ENCODE measurements at regions not wholly inside any gene's neighbourhood (a gene's known extent, or its start where the extent isn't known, plus 50 kb on each side); places are given as distances from the start of the nearest gene placed in this dataset.

DNA sequence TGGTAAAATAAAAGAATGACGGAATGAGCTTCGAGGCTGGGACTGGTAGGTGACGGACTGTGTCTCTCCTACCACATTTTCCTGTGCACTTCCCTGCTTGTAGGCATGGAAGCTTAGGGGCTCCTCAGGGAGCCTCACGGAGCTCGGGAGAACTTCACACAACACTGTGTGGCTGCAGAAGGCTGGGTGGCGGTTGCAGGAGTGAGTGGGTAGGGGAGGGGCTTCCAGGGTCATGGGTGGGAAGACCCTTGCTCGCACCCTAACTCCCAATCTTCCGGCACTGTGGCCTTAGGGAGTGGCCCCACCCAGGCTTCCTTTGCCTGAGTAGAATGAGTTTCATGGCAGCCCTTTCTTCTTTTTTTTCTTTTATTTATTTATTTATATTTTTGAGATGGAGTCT lies 128.6 kb downstream of the INHBB start:
- DNase-seq (ENCODE audit: low read depth, low spot score): no peak

DNA sequence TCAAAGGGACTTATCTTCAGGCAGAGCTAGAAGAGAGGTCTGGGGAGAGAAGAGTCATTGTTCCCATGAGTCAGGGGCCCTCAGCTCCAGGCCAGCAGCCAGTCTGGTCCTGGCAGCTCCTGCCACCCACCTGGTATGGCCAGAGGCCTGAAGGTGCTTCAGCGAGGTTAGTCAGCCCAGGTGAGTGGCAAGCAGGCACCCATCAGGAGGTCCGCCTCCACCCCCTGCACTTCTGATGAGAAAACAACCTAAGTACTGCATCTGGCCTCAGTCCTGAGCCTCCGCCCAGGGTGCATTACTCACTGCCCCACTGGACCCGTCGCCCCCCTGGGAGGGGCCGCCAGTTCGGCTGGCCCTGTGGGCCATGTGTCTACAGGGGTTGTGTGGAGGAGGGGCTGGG lies 130.2 kb downstream of the INHBB start:
- DNase-seq (ENCODE audit: low read depth, low spot score): no peak

DNA sequence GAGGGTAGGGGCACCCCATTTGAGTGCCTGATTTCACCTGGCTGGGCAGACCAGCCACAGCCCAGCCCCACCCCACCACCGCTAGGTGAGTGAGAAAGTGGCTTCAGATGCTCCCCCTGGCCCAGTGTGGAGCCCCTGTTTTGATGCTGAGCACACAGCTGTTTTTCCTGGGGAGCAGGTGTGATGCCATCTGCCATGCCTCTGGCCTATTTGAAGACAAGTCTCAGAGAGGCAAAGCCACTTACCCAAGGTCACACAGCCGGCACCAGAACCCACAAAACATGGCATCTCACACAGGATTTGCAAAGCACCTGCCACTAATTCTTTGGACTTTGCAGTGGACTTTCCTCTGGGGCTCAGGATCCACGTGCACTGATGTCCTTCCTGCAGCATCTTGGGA lies 131.3 kb downstream of the INHBB start:
- DNase-seq (ENCODE audit: low read depth, low spot score): no peak

DNA sequence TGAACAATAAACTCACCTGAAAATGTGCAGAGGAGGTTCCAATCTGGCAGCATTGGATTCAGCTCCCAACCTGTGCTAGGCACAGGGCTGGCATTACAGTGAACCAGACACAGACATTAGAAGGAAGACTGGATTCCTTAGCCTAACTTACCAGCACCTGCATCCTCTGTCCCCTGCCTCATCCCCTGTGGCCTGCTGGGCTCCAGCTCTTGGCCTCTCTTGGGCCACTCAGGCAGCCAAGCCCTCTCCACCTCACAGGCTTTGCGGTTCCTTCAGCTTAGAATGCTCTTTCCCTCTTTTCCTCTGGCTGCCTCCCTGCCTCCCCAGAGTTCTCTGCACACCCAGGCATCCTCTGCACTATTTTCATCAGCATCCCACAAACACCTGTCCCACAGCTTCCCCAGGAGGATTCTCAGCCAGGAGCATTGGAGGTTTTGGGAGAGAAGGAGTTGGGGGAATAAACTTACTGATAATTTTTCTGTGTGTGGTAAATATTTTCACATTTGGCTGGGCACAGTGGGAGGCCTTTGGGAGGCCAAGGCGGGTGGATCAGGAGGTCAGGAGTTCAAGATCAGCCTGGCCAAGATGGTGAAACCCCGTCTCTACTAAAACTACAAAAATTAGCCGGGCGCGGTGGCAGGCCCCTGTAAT lies 132.0 kb downstream of the INHBB start:
- DNase-seq (ENCODE audit: low read depth, low spot score): no peak

DNA sequence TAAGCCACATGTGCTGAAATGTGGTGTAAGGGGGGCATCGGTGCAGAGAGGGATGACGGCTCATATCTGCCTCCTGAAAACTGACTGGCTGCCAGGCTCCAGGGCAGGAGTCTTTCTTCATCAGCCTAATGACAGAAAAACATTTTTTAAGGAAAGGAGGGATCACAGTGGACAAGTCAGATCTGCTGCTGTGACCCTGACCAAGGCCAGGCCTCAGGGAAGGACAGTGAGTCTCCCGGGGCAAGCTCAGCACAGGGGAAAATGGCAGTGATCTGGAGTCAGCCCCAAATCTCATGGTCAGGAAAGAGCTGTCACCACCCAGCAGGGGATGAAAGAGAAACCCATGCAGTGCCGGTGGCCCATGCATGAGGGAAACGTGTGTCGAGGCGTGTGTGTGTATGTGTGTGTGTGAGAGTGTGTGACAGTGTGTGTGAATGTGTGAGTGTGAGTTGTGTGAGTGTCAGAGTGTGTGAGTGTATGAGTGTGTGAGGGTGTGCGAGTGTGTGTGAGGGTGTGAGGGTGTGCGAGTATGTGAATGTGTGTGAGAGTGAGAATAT lies 134.5 kb downstream of the INHBB start:
- DNase-seq (ENCODE audit: low read depth, low spot score): no peak

DNA sequence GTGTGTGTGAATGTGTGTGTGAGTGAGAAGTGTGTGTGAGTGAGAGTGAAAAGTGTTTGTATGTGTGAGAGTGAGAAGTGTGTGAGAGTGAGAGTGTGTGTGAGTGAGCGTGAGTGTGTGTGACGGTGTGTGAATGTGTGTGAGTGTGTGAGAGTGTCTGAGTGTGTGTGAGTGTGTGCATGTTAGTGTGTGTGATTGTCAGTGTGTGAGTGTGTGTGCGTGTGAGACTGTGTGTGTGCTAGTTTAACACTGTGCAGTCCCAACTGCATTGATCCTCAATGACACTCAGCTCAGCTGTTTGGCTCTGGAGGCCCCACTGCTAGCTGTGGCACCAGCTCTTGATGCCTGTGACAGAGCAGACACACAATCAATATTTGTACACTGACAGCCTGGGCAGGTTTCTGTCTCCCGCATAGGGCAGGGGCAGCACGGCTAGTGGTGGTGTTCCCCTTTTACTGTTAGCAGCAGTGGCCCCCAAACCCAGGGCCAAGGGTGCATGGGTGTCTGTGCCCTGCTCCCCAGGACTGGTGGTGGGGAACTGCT lies 135.0 kb downstream of the INHBB start:
- no peak for DNase-seq (ENCODE audit: low read depth, low spot score)

DNA sequence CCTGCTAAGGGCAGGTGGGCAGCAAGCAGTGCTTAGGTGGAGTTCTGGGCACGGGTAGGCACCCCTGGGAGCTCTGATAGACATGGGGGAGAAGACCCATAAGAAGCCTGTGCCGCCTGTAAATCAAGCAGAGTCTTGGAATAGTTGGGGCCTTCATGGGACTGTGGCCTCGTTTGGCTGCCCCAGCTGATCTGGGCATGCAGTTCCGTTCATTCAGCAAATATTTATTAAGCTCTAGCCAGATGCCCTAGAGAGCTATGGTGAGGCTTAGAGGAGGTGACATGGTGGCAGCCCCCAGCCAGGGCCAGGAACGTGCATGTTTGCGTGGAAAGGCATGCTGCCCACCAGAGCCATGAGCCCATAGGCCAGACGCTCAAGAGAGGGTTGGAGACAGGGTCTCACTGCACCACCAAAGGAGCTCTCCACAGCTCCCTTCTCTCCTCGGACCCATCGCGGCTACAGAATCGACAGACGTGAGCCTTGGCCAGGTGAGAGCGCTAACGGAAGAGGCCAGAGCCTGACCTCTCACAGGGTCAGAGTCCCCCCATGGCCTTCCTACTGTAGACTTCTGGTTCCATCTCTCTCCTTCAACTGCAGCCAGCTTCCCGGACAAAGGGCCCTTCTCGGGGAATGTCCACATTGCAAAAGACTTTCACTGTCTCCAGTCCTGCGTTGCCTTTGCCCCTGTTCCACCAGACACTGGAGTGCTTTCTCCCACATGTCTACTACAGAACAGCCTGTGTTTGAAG lies 135.7 kb downstream of the INHBB start:
- no peak for DNase-seq (ENCODE audit: low read depth, low spot score)

DNA sequence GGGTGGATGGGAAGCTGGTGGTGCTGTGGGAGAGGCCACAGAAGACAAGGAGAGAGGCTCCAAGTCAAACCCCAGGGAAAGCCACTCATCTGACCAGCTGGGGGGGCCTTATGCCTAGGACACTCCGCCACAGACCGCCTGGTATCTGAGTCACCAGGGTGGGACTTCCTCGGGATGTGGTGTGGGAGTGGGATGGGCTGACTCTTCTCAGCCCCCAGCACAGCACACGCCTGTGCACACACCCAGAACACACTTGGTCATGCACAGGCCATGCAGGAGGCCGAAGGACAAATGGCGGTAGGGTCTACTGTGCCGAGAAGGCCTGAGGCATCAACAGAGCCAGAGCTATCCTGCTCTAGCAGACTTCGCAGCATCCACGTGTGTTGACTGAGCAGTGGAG lies 136.4 kb downstream of the INHBB start:
- DNase-seq (ENCODE audit: low read depth, low spot score): no peak

DNA sequence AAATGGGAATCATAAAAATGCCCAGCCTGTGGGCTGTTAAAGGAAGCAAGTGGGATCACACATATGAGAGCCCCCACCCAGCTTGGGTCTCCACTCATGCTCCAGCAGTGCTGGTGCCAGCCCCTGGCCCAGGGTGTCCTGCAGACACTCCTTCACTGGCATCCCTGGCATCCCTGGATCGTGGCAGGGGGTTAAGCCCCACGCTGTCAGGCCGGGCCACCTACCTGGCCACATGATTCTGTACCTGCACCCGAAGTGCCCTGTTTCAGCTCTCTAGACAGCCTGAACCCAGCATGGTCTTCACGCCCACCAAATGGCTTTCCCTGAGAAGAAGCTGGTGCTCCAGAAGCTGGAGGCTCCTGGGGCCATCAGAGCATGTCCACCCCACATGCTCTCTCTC lies 137.4 kb downstream of the INHBB start:
- no peak for DNase-seq (ENCODE audit: low read depth, low spot score)

DNA sequence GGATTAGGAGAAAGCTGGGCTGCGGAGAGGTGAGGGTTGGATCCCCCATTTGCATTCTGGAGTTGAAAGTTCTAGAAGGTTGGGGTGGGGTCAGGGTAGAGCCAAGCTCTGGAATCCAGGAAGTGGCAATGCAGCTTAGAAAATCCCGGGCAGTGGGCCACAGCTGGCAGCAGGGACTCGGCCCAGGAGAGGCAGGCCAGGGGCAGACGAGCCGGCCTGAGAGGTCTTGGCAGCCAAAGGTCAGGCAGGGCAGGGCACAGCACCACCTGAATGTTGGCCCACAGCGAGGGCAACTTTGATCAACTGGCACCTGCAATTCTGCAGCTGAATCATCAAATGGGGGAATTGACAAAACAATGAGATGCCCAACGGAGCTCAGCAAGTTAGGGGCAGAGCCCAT lies 139.2 kb downstream of the INHBB start:
- no peak for DNase-seq (ENCODE audit: low read depth, low spot score)

DNA sequence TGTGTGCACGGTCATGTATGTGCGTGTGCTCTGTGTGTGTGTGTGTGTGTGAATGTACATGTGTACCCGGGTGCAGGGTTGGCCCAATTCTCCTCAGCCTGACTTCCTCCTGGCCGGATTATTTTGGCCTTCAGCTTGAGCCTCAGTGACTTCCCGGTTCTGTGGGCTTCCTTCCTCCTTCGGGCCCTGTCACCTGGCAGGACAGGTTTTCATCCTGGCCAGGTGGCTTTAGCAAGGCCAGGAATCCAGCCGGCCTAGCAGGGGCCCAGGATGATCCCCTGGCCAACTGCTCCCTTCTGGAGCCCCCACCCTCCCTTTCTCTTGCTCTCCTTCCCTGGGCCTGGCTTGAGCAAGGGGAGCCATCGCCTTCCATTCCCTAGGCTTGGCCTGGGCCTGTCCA lies 140.5 kb downstream of the INHBB start:
- DNase-seq (ENCODE audit: low read depth, low spot score): no peak

DNA sequence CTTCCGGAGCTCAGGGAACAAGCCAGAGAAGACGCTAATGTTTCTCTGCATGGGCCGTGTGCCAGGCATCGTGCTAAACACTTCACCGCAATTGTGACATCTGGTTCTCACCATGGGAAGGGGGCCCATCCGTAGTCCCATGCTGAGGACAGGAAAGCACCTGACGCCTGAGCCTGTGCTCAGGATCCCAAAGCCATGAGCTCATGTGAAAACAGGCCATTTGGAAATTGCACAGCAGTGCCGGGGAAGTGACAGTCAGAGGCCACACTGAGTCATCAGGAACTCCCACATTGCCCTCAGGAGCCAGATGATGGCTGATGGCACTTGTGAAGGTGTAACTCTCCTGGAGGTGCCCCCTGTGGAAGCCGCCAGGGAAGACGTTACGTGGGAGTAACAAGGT lies 141.0 kb downstream of the INHBB start:
- no peak for DNase-seq (ENCODE audit: low read depth, low spot score)

DNA sequence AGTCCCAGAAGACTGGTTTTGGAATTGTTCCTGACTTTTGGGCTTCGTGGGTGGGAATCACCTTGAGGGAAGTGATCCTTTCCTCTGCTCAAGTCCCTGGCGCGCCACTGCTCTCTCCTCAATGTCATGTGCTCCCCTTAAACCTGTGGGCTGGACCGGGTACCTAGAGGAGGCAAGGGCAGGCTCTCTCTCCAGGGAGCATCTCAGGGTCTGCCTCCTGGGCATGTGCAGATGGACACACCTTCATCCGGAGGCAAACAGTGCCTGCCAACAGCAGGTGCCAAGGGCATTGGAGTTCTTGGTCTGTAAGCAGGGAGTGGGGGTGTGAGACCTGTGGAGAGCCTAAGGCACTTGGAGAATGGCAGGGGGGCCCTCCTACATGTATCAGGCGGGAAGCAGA lies 142.6 kb downstream of the INHBB start:
- DNase-seq (ENCODE audit: low read depth, low spot score): no peak

DNA sequence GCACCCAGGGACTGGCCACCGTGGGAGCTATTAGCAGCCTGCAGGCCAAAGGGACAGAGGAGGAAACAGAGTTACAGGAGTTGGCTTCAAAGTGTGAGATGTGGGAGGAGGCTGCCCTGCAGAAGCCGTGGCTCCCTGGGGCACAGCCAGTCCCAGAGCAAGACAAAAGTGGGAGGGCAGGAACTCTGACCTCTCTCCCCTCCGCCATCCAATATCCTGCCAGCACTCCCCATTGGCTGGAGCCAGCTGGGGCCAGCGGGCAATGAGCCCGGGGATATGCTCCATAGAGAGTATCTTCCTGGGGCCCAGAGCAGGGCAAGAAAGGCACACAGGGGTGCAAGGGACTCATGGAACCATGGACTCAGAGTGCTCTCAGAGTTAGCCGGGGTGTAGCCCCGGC lies 143.1 kb downstream of the INHBB start:
- no peak for DNase-seq (ENCODE audit: low read depth, low spot score)

DNA sequence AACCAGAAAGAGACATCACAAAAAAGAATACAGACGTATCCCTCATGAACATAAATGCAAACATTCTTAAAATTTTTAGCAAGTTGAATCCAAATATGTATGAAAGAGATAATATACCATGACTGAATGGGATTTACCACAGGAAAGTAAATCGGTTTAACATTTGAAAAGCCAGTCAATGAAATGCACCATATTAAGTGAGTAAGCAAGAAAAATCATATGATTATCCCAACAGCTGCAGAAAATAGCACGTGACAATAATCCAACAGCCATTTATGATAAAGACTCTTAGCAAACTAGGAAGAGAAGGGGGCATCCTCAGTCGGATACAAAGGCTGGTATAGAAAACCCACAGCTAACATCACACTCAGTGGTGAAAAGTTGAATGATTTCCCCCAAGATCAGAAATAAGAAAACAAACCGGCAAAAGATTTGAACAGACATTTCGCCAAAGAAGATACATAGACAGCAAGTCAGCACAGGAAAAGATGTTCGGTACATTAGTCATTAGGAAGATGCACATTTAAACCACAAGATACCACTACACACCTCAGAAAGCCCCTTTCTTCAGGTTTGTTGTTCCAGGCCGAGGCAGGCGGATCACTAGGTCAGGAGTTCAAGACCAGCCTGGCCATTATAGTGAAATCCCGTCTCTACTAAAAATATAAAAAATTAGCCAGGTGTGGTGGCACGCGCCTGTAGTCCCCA lies 144.3 kb downstream of the INHBB start:
- DNase-seq (ENCODE audit: low read depth, low spot score): no peak

DNA sequence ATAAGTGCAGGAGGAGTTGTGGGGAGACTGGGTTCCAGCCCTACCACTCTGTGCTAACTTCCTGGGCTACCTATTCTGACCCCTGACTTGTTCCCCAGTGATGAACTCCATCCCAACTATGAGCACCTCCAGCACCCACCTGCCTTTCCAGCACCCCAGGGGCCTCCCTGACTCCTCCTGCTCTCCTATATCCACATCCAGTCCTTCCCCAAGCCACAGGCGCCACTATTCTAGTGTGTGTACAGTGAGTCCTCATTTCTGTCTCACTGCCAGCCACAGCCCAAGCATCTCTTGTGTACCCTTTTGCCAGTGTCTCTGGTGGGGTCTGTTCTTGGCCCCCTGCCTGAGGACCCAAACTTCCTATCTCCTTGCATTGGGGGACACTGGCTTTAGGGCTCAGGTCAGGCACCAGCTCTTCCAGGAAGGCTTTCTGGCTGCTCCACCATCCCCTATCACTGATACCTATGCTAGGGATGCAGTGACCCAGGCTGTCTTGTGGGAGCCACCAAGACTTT lies 145.2 kb downstream of the INHBB start:
- DNase-seq (ENCODE audit: low read depth, low spot score): no peak

DNA sequence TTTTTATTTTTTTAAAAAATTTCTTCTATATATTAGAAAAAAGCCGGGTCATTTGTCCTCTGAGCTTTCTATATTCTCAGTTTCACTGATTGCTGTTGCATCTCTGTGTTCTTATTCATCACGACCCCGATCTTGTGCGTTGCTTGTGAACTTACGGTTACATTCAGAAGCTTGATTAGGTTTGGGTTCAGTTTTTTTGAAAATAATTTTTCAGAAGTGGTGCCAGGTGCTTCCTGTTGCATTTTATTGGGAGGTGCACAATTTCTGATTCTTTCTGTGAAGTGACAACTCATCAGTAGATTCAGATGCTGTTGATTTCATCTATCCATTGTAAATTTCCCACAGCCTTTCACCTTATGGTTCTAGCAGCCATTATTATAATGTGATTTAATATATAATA lies 147.3 kb downstream of the INHBB start:
- no peak for DNase-seq (ENCODE audit: low read depth, low spot score)

DNA sequence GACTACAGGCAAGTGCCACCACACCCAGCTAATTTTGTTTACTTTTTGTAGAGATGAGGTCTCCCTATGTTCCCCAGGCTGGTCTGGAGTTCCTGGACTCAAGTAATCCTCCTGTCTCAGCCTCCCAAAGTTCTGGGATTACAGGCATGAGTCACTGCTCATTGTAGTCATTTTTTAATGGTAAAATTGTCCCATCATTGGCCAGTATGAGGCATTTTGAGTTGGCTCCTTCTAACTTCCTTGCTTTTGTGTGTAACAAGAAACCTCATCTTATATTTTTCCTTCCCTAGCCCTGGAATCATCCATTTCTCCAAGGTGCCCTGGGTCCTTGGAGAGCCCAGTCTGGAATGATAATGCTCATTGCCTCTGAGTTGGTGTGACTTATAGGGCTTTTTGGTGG lies 148.5 kb downstream of the INHBB start:
- DNase-seq (ENCODE audit: low read depth, low spot score): no peak

DNA sequence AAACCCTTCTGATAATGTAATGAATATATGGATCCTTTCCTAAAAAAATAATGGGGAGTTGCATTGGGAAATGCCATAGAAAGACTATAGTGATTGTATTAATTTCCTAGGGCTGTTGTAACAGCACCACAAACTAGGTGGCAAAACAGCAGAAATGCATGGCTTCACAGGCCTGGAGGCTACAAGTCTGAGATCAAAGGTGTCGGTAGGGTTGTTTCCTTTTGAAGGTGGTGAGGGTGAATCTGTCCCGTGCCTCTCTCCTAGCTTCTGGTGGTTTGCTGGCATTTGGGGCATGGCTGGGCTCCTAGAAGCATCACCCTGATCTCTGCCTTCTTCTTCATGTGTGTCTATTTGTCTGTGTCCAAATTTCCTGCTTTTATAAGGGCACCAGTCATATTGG lies 149.7 kb downstream of the INHBB start:
- DNase-seq (ENCODE audit: low read depth, low spot score): no peak

DNA sequence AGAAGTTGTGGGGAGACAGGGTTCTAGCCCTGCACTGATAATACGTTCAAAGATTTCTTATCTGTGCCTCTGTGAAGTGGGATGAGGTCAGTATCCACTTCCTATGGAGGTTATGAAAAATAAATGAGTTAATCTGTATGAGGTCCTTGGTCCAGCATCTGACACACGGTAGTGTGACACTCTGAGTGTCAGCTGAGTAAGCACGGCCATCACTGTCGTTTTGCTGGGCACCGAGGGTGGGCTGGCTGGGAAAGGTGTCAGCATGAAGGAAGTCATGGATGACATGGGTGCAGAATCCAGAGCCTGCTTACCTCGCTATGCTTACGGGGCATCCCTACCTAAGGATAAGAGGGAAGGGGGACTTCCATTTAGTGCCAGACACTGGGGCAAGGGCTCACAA lies 150.3 kb downstream of the INHBB start:
- no peak for DNase-seq (ENCODE audit: low read depth, low spot score)

DNA sequence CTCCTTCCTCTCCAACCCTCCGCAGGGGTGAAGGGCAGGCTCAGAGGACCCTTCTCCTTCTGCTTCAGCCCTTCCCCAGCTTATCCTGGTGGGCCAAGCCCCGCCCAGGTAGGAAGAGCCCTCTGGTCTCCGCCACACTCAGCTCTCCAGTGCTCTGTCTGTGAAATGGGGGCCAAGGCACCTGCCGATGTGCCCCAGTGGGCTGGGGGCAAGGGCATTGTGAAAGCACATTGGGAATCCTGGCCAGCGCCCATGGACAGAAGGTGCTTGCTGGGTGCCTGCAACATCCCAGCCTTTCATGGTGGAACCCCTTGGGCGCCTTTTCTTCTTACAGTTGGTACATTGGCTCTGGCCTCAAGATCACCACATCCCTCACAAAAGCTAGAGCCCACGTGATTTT lies 150.8 kb downstream of the INHBB start:
- DNase-seq (ENCODE audit: low read depth, low spot score): no peak

Data from pulmonary artery endothelial cell (primary cell).